GM21515 (cell line): ENCODE measurements at regions not wholly inside any gene's neighbourhood (a gene's known extent, or its start where the extent isn't known, plus 50 kb on each side); places are given as distances from the start of the nearest gene placed in this dataset.
"Not testable (repeated sequence)": the region's sequence is repeated elsewhere in the genome, so short reads cannot be mapped to it uniquely, and the experiment has no call there.

Experiments
- ATAC-seq: cut with Tn5 transposase; IDR thresholded peaks from one replicate; pipeline ENCODE4 v1.9.1; 2021; ENCODE audit not compliant: unreplicated experiment

DNA sequence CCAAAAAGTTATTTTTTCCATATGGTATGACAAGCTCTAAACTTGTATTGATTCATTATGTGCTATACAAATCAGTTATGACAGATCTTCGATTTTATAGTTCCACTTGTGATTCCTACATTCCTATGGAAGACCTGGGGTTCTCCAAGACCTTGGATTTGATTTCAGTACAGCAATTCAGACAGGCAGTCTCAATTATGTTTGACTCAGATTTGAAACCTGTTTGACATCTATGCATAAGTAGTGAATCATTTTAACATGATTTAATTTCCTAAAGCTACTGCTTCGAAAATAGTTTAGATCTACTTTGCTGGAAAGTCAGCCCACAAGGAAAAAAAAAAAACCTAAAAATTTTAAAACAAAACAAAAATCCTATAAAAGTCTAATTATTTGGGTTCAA lies 820.4 kb downstream of the LUZP2 start:
- ATAC-seq, result no peak

DNA sequence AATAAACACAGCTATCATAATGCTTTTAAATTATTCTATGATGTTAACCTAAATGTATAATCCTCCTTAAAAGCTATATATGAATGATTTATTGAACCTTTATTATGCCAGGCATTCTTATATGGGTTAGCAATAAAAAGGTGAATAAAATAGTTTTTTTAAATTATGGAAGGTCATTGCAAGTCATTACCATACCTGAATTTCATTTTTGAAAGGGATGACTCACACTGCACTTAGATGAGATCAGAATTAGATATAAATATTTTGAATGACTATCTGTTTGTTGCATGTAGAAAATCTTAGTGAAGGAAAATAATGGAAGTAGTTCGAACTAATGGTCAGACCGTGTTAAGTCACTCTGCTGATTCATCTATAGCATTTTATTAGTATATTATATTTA lies 822.3 kb downstream of the LUZP2 start:
- no peak for ATAC-seq

DNA sequence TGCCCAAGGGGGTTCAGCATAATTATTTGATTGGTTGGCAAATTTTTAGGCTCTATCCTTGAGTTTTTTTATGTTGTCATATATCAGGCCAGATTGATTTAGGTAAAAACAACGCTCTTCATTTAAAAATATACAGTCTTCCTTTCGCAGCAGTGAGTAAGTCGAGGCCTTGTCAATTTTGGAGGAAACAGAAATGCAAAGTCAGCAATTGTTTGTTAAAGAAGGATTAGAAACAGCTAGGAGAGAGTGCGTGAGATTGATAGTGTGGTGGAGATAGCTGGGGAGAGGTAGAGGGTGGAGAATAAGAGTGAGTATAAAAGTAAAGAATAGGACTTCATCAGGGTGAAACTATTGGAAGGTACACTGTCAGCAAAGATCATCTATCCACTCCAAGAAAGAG lies 830.8 kb downstream of the LUZP2 start:
- no peak for ATAC-seq

DNA sequence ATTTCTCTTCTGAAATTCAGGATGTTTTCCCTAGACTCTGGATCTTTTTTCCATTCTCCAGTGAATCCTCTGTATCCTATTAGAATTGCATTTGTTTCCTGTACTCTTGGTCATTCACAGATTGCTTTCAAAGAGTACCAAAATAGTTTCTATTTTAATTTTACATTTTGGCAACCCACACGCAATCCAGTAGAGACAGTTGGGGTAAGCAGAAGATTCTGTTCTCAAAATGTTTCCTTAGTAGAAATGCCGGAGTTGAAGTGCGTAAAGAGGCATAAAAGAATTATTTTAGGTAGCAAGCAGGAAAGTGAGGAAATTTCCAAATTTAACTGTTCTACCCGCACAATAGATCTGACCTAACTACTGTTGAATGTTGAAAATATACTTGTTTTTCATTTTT lies 842.4 kb downstream of the LUZP2 start:
- no peak for ATAC-seq

DNA sequence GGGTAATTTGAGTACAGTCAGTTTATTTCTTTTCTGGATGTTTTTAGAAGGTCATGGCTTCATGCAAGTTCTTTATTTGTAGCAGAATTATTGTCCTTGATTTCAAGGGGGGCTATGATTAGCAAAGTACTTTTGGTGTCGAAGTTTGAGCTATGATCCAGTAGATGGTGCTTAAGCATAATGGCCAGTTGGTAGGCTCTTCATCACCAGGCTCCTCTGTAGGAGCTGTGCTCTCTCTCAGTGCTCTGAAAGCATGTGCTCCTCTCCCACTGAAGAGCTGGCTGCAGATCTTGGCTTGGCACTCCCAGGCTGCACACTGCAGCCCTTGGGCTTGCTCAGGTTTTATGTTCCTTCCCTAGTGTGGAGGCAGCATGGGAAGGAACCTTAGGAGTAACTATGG lies 852.7 kb downstream of the LUZP2 start:
- no peak for ATAC-seq

DNA sequence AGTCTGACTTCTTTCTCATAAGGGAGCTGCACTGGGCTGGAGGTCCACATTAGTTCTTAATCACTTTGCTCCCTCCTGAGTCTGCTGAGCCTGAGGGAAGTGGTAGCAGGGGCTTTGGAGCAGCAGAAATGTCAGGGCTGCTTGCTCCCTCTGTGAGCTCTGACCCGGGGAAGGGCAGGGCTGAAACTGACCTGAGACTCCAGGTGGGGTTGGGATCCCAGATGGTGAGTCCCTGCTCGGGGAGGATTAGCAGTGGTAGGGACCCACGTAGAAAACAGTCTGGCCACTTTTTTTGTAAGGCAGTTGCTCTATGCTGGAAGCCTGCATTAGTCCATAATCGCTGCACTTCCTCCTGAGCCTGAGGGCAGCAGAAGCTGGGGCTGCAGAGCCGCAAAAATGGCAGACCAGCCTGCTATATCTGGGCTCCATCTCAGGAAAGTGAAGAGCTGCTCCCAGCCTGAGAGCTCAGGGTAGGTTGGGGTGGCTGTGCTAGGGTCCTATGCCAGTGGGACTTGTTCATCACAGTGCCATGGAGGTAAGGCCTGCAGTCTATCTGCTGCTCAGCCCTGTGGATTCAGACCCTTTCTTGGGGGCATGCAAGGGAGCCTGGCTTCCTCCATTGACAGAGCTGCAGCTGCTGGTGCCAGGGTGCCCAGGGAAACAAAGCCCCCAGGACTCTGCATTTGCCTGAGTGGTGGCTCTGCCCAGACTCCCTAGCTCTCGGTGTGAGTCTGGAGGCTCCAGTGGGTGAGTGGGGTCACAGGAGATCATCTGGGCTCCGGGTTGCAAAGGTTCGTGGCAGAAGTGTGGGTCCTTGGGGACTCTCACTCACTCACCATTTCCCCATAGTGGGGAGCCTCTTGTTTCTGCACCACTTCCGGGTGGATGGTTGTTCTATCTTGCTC lies 854.3 kb downstream of the LUZP2 start:
- ATAC-seq, result no peak

DNA sequence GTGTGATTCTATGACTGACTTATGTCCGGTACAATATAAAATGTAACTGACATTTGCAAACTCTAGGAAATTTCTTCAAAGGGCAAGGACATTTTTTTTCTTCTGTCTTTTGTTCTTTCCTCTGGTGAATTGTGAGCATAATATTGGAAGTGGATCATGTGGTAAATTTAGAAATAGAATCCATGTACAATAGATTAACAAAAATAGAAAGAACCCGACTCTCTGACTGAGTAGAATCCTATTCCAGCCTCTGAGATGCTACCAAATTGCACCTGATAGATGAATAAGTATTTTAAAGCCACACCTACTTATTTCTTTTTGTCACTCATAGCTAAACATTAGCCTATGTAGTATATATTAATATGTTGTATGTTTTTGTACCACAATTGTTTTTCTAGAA lies 860.3 kb downstream of the LUZP2 start:
- ATAC-seq, result no peak

DNA sequence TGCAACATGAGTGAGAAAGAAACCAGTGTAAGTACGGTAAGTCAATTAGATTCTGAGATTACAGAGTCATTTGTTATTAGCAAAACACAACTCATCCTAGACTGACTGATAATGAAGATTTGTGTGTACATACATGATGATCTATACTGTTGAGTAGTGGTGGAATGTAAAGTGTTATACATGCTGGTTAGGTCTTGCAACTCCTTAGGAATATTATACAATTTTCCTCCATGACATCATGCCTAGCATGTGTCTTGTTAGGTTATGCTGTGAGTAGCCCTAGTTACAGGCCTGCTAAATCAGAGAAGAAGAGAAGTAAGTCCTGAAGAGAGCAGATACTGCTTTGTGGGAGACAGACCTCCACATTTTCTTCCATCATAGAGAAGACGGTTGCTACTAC lies 880.6 kb downstream of the LUZP2 start:
- no peak for ATAC-seq

DNA sequence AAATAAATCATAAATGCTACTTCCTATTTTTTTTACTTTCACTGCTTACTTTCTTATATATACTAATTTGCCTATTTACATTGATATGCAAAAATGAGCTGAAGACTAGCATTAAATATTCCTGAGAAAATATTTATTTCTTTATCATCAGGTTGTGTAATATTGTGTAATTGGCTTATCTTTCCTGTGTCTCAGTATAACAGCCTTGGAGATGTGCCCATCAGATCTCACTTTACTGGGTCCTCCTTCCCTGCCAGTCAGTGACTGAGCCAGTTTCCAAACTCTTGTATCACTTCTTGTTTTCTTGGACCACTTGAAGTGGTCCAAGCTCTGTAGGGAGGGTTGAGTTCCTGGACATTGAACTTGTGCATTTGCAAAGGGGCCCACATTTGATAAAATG lies 900.0 kb downstream of the LUZP2 start:
- ATAC-seq, result no peak

DNA sequence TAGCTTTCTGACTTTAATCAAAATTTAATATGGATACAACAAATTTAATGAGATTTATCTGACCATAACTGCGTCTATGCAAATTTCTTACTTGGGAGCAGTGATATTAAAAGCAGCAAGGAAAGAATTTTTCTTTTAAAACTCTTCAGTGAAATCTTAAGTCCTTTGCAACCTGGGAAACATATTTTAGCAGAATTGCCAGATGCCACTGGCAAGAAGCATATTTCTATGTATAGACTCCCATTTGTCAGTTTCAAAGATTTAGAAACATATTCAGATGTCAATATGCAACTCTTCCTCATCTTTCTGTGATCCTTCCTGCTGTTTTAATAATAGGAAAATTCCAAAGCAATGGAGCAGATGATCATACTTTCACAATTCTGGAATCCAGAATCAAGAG lies 911.3 kb downstream of the LUZP2 start:
- ATAC-seq, result no peak

DNA sequence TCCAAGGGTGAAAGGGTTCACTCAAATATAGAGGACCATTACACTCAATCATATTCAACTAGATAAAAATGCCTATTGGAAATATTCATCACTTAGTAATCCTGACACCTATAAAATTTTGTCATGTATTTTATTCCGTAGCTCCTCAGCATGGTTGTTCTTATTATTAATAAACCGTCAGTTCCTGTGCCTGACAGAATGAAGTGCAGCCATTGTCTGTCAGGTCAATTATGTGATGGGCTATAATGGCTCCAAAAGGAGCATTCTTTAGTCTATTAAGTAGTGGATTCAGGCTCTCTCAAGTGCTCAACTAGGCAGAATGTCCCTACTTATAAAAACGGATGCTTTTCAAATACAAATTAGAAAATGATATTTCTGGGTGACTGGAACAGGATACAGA lies 916.1 kb upstream of the ANO3 start:
- ATAC-seq, result no peak

DNA sequence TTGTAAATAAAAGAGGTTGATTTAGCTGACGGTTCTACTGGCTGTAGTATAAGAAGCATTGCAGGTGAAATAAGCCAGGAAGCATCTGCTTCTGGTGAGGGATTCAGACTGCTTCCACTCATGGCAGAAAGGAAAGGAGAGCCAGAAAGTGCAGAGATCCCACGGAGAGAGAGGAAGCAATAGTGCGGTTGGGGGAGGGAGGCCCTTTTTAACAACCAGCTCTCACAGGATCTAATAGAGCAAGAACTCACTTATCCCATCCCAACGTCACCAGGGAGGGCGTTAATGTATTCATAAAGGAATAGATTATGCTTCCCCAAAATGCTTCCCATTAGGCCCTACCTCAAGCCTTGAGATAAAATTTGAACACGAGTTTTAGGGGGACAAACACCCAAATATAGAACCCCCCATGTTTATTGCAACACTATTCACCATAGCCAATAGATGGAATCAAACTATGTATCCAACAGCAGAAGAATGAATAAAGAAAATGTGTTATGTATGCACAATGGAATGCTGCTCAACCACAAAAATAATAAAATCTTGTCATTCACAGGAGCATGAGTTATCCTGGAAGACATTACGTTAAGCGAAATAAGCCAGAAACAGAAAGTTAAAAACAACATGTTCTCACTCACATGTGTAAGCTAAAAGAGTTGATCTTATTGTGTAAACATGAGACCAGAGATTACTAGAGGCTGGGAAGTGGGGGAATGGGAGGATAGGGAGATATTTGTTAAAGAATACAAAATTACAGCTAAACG lies 908.3 kb upstream of the ANO3 start:
- no peak for ATAC-seq

DNA sequence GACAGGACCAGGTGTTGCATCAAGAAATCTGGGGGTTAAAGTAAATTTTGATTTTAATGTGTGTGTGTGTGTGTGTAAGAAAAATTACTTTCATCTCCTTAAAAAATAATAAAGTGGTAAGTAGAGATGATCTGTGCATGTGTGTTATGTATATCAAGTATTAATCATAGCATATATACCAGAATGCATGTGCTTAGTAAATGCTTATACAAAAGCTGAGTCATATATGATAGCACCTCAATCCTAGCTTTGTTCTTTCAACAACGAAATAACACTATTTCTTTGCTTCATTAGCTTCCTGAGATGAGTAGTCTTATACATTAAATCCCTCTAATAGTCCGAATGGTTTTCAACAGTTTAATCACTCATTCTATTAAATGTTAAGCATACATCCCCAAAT lies 899.6 kb upstream of the ANO3 start:
- ATAC-seq, result no peak

DNA sequence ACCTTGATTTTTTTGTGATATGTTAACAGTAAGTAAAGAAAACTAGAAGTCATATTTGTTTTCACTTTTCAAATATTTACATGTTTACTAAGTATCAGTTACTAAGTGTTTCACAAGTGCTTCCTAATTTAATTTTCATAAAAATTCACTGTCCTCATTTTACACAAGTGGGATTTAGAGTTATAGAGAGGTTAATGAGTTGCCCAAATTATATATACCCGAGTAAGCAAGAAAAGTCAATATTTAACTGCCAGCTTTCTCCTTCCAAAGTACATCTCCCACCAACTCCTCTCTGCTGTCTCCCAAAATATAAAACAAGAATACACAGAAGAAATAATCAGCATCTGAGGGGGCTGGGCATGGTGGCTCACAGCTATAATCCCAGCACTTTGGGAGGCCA lies 896.7 kb upstream of the ANO3 start:
- no peak for ATAC-seq

DNA sequence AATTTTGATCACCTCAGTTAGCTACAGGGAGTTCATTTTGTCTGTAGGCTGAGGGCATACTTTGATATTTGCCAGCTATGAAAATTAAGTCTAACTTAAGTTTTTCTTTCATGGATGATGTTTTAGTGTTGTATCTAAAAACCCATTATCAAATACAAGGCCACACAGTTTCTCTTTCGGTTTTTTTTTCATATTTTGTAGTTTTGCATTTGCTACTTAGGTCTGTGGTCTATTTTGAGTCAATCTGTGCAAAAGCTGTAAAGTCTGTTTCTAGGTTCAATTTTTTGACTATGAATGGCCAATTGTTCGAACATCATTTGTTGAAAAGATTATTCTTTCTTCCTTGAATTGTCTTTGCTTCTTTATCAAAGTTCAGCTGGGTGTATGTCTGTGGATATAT lies 895.6 kb upstream of the ANO3 start:
- ATAC-seq, result no peak

DNA sequence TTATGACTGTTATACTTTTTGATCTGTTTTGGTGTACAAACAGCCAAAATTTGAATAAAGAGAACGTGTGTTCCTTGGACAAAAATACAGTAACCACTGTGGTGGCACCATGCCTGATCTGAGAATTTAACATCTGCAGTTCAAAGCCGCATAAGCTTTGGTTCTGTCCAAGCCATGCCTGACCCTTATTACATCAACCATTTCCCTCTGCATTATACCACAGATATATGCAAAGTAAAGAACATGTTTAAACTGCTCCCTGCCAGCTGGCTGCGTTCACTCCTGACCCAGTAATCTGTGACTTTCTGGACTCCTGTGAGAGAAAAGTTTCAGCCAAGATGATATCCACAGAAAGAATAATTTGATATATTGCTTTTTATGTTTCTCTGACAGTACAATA lies 890.5 kb upstream of the ANO3 start:
- no peak for ATAC-seq

DNA sequence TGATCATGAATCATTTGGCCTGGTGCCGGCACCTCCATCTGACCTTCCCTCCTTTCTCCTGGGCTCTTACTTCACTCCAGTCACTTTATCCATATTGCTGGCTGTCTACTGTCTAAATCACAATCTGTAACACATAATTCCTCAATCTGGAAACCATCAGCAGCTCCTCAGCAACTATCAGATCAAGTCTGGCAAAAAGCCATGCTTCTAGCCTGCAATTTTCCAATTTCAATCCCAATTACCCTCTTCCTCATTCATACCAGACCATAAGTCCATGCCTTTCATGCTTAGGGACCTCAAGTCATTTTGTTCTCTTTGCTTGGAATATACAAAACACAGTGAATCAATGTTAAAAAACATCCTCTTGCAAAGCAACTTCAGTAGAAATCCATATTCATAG lies 882.8 kb upstream of the ANO3 start:
- ATAC-seq, result no peak

DNA sequence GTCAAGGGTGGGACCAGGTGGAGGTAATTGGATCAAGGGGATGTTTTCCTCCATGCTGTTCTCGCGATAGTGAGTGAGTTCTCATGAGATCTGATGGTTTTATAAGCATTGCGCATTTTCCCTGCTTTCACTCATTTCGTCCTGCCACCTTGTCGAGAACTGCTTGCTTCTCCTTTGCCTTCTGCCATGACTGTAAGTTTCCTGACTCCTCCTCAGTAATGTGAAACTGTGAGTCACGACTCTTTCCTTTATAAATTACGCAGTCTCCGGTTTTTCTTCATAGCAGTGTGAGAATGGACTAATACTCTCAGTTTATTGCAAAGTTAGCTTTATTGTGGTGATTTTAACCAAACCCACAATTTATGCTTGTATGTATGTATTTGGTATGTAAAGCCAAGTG lies 878.5 kb upstream of the ANO3 start:
- ATAC-seq, result no peak

DNA sequence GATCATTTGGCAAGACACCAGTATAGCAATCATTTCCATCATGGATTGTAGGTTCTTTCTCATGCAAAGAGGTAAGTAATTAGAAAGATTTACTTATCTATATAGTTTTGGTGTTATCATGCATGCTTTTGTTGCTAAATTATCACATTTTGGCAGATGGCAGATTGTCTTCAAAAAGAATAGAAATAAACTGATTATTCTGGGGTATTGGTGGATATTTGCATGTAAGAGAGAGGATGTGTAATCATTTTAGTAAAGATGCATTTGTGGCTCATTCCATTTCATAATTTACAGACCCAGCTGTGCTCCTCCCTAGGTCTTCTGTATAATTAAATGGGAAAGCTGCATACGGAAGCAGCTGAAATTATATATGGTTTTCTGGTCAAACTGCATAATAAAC lies 875.7 kb upstream of the ANO3 start:
- no peak for ATAC-seq

DNA sequence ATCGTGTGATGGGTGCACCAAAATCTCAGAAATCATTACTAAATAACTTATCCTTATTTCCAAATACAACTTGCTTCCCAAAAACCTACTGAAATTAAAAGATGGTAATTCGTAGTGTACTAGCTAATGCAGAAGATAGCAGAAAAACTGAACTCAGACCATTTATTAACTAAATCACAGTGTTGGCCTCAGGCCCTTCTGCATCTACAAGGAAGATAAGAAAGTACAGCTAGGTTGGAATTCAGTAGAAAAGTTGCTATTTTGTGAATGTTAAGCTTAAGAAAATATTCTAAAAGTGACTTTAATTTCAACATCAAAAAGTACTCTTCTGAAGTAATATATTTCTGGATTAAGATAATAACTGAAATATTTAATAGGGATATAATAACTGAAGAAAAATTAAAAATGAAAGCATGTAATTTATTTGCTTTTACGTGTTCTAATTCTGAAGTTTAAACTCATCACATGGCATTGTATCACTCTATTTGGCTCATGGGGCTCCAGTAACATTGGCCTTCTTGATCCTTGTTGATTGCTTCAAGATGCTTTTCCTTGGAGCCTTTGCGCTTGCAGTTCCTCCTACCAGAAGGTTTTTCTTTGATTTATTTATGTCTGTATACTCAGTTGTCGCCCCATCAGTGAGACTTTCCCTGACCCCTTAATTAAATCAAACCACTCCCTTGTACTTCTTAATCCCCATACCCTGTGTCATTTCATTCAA lies 847.9 kb upstream of the ANO3 start:
- ATAC-seq, result no peak

DNA sequence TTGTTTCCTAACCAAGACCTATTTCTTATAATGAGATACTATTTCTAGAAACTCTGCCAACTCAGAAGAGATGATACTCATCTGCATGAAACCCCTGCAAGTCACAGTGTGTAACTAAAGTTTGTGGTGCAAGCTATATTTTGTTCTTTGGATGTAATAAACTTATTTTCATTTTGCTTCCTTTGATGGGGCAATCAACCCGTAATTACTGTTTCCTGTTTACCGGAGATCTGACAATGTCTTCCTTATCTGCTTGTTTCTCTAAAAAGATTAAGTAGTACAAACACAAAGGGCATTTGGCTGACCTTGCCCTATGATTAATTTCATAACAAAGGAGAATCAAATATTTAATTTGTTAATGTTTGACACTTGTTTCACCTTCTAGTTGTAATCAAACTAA lies 846.6 kb upstream of the ANO3 start:
- ATAC-seq, result no peak

DNA sequence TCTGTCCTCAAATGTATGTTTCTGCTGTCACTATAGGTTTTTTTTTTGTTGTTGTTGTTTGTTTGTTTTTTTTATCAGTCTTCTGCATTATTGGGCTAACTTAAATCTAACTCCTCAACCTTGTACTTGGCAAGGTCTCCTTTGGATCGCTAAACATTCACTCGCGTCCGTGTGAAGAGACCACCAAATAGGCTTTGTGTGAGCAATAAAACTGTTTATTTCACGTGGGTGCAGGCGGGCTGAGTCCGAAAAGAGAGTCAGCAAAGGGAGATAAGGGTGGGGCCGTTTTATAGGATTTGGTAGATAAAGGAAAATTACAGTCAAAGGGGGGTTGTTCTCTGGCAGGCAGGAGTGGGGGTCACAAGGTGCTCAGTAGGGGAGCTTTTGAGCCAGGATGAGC lies 845.6 kb upstream of the ANO3 start:
- ATAC-seq, result not testable (repeated sequence)
